H1 (cell line): ENCODE measurements at regions not wholly inside any gene's neighbourhood (a gene's known extent, or its start where the extent isn't known, plus 50 kb on each side); places are given as distances from the start of the nearest gene placed in this dataset.

ENCODE experiments used
- CTCF ChIA-PET: fragments of 300-600 bp; sonication (Branson Sonifier 250); formaldehyde crosslinking; loops from one replicate; lab custom pipeline; 2021; ENCODE audit not compliant: partially characterized antibody; lab: Charles Lee
- POLR2A ChIA-PET: fragments of 300-600 bp; sonication (Branson Sonifier 250); formaldehyde crosslinking; loops from one replicate; lab custom pipeline; 2021; ENCODE audit warnings: inconsistent platforms; ENCODE audit not compliant: partially characterized antibody; lab: Charles Lee
- DNase-seq, 2 experiments: peaks; one replicate each; pipeline versions ENCODE4 v3.0.0 to v3.0.0-alpha.2; 2010 to 2022; ENCODE audit warnings: low spot score in 2 of 2, low read depth in 1 of 2, mixed read lengths in 1 of 2
- FAIRE-seq: peaks from 2 replicates; lab custom pipeline; 2011; peaks lifted over from hg19 to GRCh38; lab: Jason Lieb, UNC
- H2AFZ ChIP-seq: 2 replicates; pipeline ENCODE4 v1.8.1; 2012; ENCODE audit warnings: low read length, inconsistent platforms
- H2AK5ac ChIP-seq: 2 replicates; pipeline ENCODE4 v1.6.1; 2013; ENCODE audit warnings: low read depth, low read length
- H2BK120ac ChIP-seq: replicated peaks from 2 replicates; pipeline ENCODE3; 2013; ENCODE audit warnings: low read depth, low read length, inconsistent platforms
- H2BK12ac ChIP-seq: 2 replicates; pipeline ENCODE4 v1.6.1; 2013; ENCODE audit warnings: low read depth, low read length
- H2BK15ac ChIP-seq: 2 replicates; pipeline ENCODE4 v1.6.1; 2013; ENCODE audit warnings: low read length
- H2BK20ac ChIP-seq: 2 replicates; pipeline ENCODE4 v1.6.1; 2013; ENCODE audit warnings: low read length
- H2BK5ac ChIP-seq: 2 replicates; pipeline ENCODE4 v1.6.1; 2013; ENCODE audit warnings: low read depth, low read length
- H3K14ac ChIP-seq: 2 replicates; pipeline ENCODE4 v1.6.1; 2013; ENCODE audit warnings: inconsistent platforms; ENCODE audit not compliant: insufficient read length
- H3K18ac ChIP-seq: 2 replicates; pipeline ENCODE4 v1.6.1; 2013; ENCODE audit warnings: low read length; ENCODE audit errors: extremely low read depth
- H3K23ac ChIP-seq: 2 replicates; pipeline ENCODE4 v1.6.1; 2013; ENCODE audit warnings: inconsistent platforms; ENCODE audit not compliant: insufficient read length
- H3K23me2 ChIP-seq: 2 replicates; pipeline ENCODE4 v1.6.1; 2013; ENCODE audit warnings: low read depth, low read length
- H3K27ac ChIP-seq: 2 replicates; pipeline ENCODE4 v1.6.1; 2011; ENCODE audit warnings: low read depth, low read length, inconsistent platforms
- H3K27me3 ChIP-seq, 4 experiments: replicated peaks in 1 of 4; 1 replicate in 1 of 4; 2 replicates in 3 of 4; pipeline versions ENCODE4 v1.6.1 to v1.8.1; 2011 to 2013; ENCODE audit warnings: low read length in 3 of 4, mild to moderate bottlenecking in 3 of 4, inconsistent platforms in 2 of 4, mixed read lengths in 2 of 4, moderate library complexity in 1 of 4; ENCODE audit not compliant: control insufficient read depth in 3 of 4, insufficient read depth in 3 of 4; ENCODE audit errors: extremely low read depth in 1 of 4
- H3K36me3 ChIP-seq, 4 experiments: 2 replicates each; pipeline versions ENCODE4 v1.6.1 to v1.8.1; 2011 to 2013; ENCODE audit warnings: mild to moderate bottlenecking in 4 of 4, low read length in 3 of 4, moderate library complexity in 2 of 4, control low read depth in 1 of 4, inconsistent platforms in 1 of 4; ENCODE audit not compliant: insufficient read depth in 4 of 4, control insufficient read depth in 2 of 4
- H3K4ac ChIP-seq: replicated peaks from 2 replicates; pipeline ENCODE3; 2013; ENCODE audit warnings: low read length, low read depth, mixed read lengths, inconsistent platforms; ENCODE audit not compliant: insufficient read length
- H3K4me1 ChIP-seq, 4 experiments: replicated peaks in 1 of 4; 1 replicate in 1 of 4; 2 replicates in 3 of 4; pipeline versions ENCODE4 v1.6.1 to v1.8.1; 2011 to 2013; ENCODE audit warnings: low read length in 3 of 4, inconsistent platforms in 2 of 4, mixed read lengths in 1 of 4; ENCODE audit not compliant: insufficient read depth in 4 of 4, control insufficient read depth in 3 of 4
- H3K4me2 ChIP-seq, 2 experiments: 2 replicates each; pipeline versions ENCODE4 v1.6.1 to v1.8.1; 2011 to 2013; ENCODE audit warnings: low read depth in 2 of 2, low read length in 2 of 2, control low read depth in 1 of 2, inconsistent platforms in 1 of 2, mild to moderate bottlenecking in 1 of 2; ENCODE audit not compliant: insufficient read depth in 1 of 2
- H3K4me3 ChIP-seq, 4 experiments: fragments of 200-600, 300-600 bp in 1 of 4; sonication (generic), shearing (Covaris generic), sonication (Bioruptor Twin) in 1 of 4; 2 replicates each; pipeline versions ENCODE4 v1.5.1 to v1.8.1; 2011 to 2016; ENCODE audit warnings: low read length in 4 of 4, low read depth in 3 of 4, control low read depth in 2 of 4, inconsistent platforms in 2 of 4, mild to moderate bottlenecking in 2 of 4, mixed read lengths in 1 of 4, moderate library complexity in 1 of 4; ENCODE audit not compliant: insufficient read depth in 2 of 4; ENCODE audit errors: extremely low read depth in 1 of 4
- H3K56ac ChIP-seq: replicated peaks from 2 replicates; pipeline ENCODE3; 2013; ENCODE audit warnings: low read depth, mild to moderate bottlenecking, mixed read lengths, low read length, inconsistent platforms; ENCODE audit not compliant: insufficient read length
- H3K79me1 ChIP-seq: 2 replicates; pipeline ENCODE4 v1.6.1; 2013; ENCODE audit warnings: low read depth, low read length, control low read depth
- H3K79me2 ChIP-seq, 2 experiments: 2 replicates each; pipeline versions ENCODE4 v1.6.1 to v1.8.1; 2012 to 2013; ENCODE audit warnings: low read length in 2 of 2, mild to moderate bottlenecking in 2 of 2, inconsistent platforms in 1 of 2; ENCODE audit not compliant: insufficient read depth in 2 of 2, control insufficient read depth in 1 of 2
- H3K9ac ChIP-seq, 4 experiments: replicated peaks in 1 of 4; 1 replicate in 1 of 4; 2 replicates in 3 of 4; pipeline versions ENCODE4 v1.6.1 to v1.8.1; 2011 to 2013; ENCODE audit warnings: low read depth in 3 of 4, low read length in 3 of 4, control low read depth in 2 of 4, mild to moderate bottlenecking in 2 of 4, moderate library complexity in 2 of 4, inconsistent platforms in 1 of 4; ENCODE audit errors: extremely low read depth in 1 of 4
- H3K9me3 ChIP-seq, 2 experiments: 2 replicates each; pipeline versions ENCODE4 v1.6.1 to v1.8.1; 2012 to 2013; ENCODE audit warnings: mild to moderate bottlenecking in 2 of 2, moderate library complexity in 2 of 2, control low read depth in 1 of 2, inconsistent platforms in 1 of 2, low read depth in 1 of 2, low read length in 1 of 2, mixed read lengths in 1 of 2; ENCODE audit not compliant: insufficient read depth in 2 of 2
- H4K20me1 ChIP-seq, 2 experiments: replicated peaks in 1 of 2; 2 replicates each; pipeline versions ENCODE3 to v1.8.1; 2011 to 2013; ENCODE audit warnings: inconsistent platforms in 2 of 2, low read length in 2 of 2, mild to moderate bottlenecking in 1 of 2; ENCODE audit not compliant: insufficient read depth in 2 of 2, control insufficient read depth in 1 of 2
- H4K5ac ChIP-seq: 2 replicates; pipeline ENCODE4 v1.6.1; 2013; ENCODE audit warnings: low read length, low read depth, mixed read lengths, inconsistent platforms; ENCODE audit not compliant: insufficient read length
- H4K8ac ChIP-seq: 2 replicates; pipeline ENCODE4 v1.8.0; 2013; ENCODE audit warnings: mild to moderate bottlenecking, moderate library complexity, low read length, inconsistent platforms; ENCODE audit not compliant: insufficient read depth; ENCODE audit errors: extremely low read depth
- H4K91ac ChIP-seq: replicated peaks from 2 replicates; pipeline ENCODE3; 2013; ENCODE audit warnings: low read length, mixed read lengths, inconsistent platforms; ENCODE audit not compliant: insufficient read length
- CEBPB ChIP-seq: IDR thresholded peaks from 2 replicates; pipeline ENCODE4 v1.6.1; 2012; ENCODE audit warnings: low read depth, low read length
- CTBP2 ChIP-seq: IDR thresholded peaks from 2 replicates; pipeline ENCODE4 v1.7.0; 2011; ENCODE audit warnings: borderline replicate concordance, mild to moderate bottlenecking, moderate library complexity, mixed read lengths, low read length; ENCODE audit not compliant: insufficient read depth, insufficient read length
- JUND ChIP-seq: IDR thresholded peaks from 2 replicates; pipeline ENCODE4 v1.6.1; 2011; ENCODE audit warnings: mild to moderate bottlenecking, improper control_type of control experiment, low read length
- POLR2A ChIP-seq, 2 experiments: IDR thresholded peaks; 1 replicate in 1 of 2; 2 replicates in 1 of 2; pipeline ENCODE4 v1.6.1; 2011; ENCODE audit warnings: low read depth in 2 of 2, low read length in 2 of 2, mild to moderate bottlenecking in 2 of 2; ENCODE audit errors: control extremely low read depth in 1 of 2
- RXRA ChIP-seq: IDR thresholded peaks from 2 replicates; pipeline ENCODE4 v1.6.1; 2011; ENCODE audit warnings: low read depth, mild to moderate bottlenecking, low read length, moderate library complexity; ENCODE audit not compliant: insufficient read depth
- WGBS, 2 experiments: shearing (Covaris generic) in 1 of 2; methylation state at CpG; one replicate each; pipeline versions ENCODE4 v1.1.6 to v1.1.7; 2013 to 2015; ENCODE audit warnings: low lambda C conversion rate in 2 of 2, mixed read lengths in 2 of 2, inconsistent platforms in 1 of 2, low coverage in 1 of 2, missing lambda C conversion rate in 1 of 2; ENCODE audit not compliant: insufficient replicate concordance in 2 of 2, insufficient coverage in 1 of 2, insufficient read length in 1 of 2; ENCODE audit errors: extremely low coverage in 1 of 2, missing lambda C conversion rate in 1 of 2; 5-methylcytosine and 5-hydroxymethylcytosine counted together

DNA sequence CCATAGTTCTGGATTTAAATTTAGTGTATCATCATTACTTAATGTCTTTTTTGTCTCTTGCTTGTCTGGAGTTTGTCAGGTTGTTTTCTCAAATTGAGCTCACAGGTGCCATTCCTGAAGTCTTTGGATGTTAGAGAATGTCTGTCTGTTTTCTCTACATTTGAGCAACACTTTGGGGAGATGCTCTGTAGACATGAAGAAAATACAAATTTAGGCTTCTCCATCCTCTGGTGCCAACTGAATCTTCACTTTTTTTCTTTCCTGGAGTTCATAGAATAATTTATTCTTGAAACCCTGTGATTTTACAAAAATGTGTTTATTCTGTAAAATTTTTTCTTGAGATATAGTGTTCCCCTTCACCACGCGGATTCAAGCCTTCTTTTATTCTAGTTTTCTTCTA lies 256.4 kb upstream of the HDAC4 start:
- Histone ChIP-seq H3K9ac (no peak overlapping the region), H3K18ac (no peak overlapping the region), H3K9me3 (peaks cover 0 to 2% of the 10 kb centered on the region in 2 experiments; a peak in 1 of 4 replicates), H3K23ac (no peak overlapping the region), H3K23me2 (no peaks in the 10 kb centered on the region), H3K4me1 (no peaks in the 10 kb centered on the region; a peak in 2 of 7 replicates), H2BK15ac (no peak overlapping the region), H4K91ac (no peak overlapping the region), H3K4me3 (no peak overlapping the region), H2AFZ (no peak overlapping the region), H3K79me1 (no peaks in the 10 kb centered on the region), H4K5ac (no peak overlapping the region), H3K56ac (no peak overlapping the region), H3K79me2 (no peaks in the 10 kb centered on the region), H2BK120ac (no peak overlapping the region), H3K14ac (no peak overlapping the region), H2BK20ac (no peak overlapping the region), H2BK5ac (no peak overlapping the region), H2AK5ac (no peak overlapping the region), H3K4ac (no peak overlapping the region), H4K8ac (no peak overlapping the region), H2BK12ac (no peak overlapping the region), H3K4me2 (no peak overlapping the region), H3K27me3 (peaks cover 0 to 2% (median 0%) of the 10 kb centered on the region in 4 experiments; a peak in 1 of 7 replicates), H3K36me3 (no peaks in the 10 kb centered on the region), H3K27ac (no peak overlapping the region), H4K20me1 (no peaks in the 10 kb centered on the region)
- TF ChIP-seq CTBP2 = no peak
- no peak for TF ChIP-seq JUND
- TF ChIP-seq CEBPB = no peak
- no peak for TF ChIP-seq RXRA
- TF ChIP-seq POLR2A (IDR thresholded peaks at IDR 0.05; ENCODE audit: control extremely low read depth in 1 of 2, low read depth in 2 of 2, low read length in 2 of 2) = no peak
- POLR2A ChIA-PET = no interaction called here
- DNase-seq = no peak
- 89% methylated on average over 2 of the region's 2 CpGs; no CpG with 5 or more reads in 1 of the 2 experiments for WGBS, 2 experiments
- FAIRE-seq = no peak
- CTCF ChIA-PET = no interaction called here
